ENCODE measurements at regions not wholly inside any gene's neighbourhood (a gene's known extent, or its start where the extent isn't known, plus 50 kb on each side); places are given as distances from the start of the nearest gene placed in this dataset.

- TF ChIP-seq CTCF (IDR thresholded peaks at IDR 0.05) = no peak
- no peak for TF ChIP-seq POLR2A (IDR thresholded peaks at IDR 0.05)
These were observed 106.1 kb downstream of the GP2 start for GRCh38 chr16:20221208-20221607.

All from ovary (tissue), 3 donors.